ENCODE measurements at regions not wholly inside any gene's neighbourhood (a gene's known extent, or its start where the extent isn't known, plus 50 kb on each side); places are given as distances from the start of the nearest gene placed in this dataset.
A peak's percentile ranks its signal among the peaks of the same experiment; 100 is the strongest.

GRCh38 chr5:28380167-28380566, 1341.8 kb upstream of the CDH9 start:
- Histone ChIP-seq H3K4me2 (ENCODE audit: low read length, poor library complexity, severe bottlenecking) (no peak overlapping the region), H2BK5ac (ENCODE audit: low read depth, low read length, poor library complexity, severe bottlenecking) (no peak overlapping the region), H2BK15ac (ENCODE audit: low read depth, poor library complexity, severe bottlenecking) (no peak overlapping the region), H3K9me3 (ENCODE audit: control insufficient read depth, low read length) (peaks cover 6% of the 10 kb centered on the region), H4K8ac (ENCODE audit: low read length) (no peak overlapping the region), H3K9ac (ENCODE audit: low read length) (no peak overlapping the region), H3K18ac (ENCODE audit: low read depth in 1 of 2, low read length in 2 of 2) (no peak overlapping the region), H3K36me3 (ENCODE audit: control insufficient read depth in 1 of 2, insufficient read depth in 2 of 2, low read depth in 1 of 2, low read length in 2 of 2) (no peaks in the 10 kb centered on the region), H3K79me1 (replicated peaks; ENCODE audit: low read length, poor library complexity, severe bottlenecking) (no peaks in the 10 kb centered on the region), H3K4me3 (ENCODE audit: insufficient read depth in 1 of 2, low read depth in 1 of 2, low read length in 2 of 2) (no peak overlapping the region), H2AFZ (ENCODE audit: low read depth, low read length) (no peak overlapping the region), H2AK5ac (ENCODE audit: low read length, severe bottlenecking) (no peak overlapping the region), H2BK120ac (ENCODE audit: low read depth, low read length) (no peak overlapping the region), H3K14ac (ENCODE audit: low read length in 2 of 2) (no peak overlapping the region), H3K4me1 (ENCODE audit: control insufficient read depth, insufficient read depth, low read depth, low read length) (no peaks in the 10 kb centered on the region), H3K27ac (ENCODE audit: low read length, poor library complexity, severe bottlenecking) (no peak overlapping the region), H3K27me3 (ENCODE audit: control insufficient read depth in 1 of 2, insufficient read depth in 1 of 2, low read length in 2 of 2) (no peaks in the 10 kb centered on the region), H3K4ac (ENCODE audit: low read depth in 1 of 2, low read length in 2 of 2) (no peak overlapping the region), H3K23ac (ENCODE audit: low read length in 2 of 2) (no peak overlapping the region), H4K91ac (ENCODE audit: low read length) (no peak overlapping the region), H2BK12ac (ENCODE audit: low read length in 2 of 2) (no peak overlapping the region)
- WGBS, result 85% methylated on average over 2 of the region's 2 CpGs
- no peak for DNase-seq

- Histone ChIP-seq H3K4me1 (ENCODE audit: control insufficient read depth, insufficient read depth, low read depth, low read length) (peaks cover 2% of the 10 kb centered on the region), H3K27me3 (ENCODE audit: control insufficient read depth in 1 of 2, insufficient read depth in 1 of 2, low read length in 2 of 2) (no peaks in the 10 kb centered on the region), H3K9ac (ENCODE audit: low read length) (no peak overlapping the region), H3K4ac (ENCODE audit: low read depth in 1 of 2, low read length in 2 of 2) (no peak overlapping the region), H2BK15ac (ENCODE audit: low read depth, poor library complexity, severe bottlenecking) (no peak overlapping the region), H3K23ac (ENCODE audit: low read length in 2 of 2) (no peak overlapping the region), H3K18ac (ENCODE audit: low read depth in 1 of 2, low read length in 2 of 2) (no peak overlapping the region), H4K8ac (ENCODE audit: low read length) (no peak overlapping the region), H3K36me3 (ENCODE audit: control insufficient read depth in 1 of 2, insufficient read depth in 2 of 2, low read depth in 1 of 2, low read length in 2 of 2) (no peaks in the 10 kb centered on the region), H2AK5ac (ENCODE audit: low read length, severe bottlenecking) (no peak overlapping the region), H2BK5ac (ENCODE audit: low read depth, low read length, poor library complexity, severe bottlenecking) (no peak overlapping the region), H3K14ac (ENCODE audit: low read length in 2 of 2) (no peak overlapping the region), H3K27ac (ENCODE audit: low read length, poor library complexity, severe bottlenecking) (no peak overlapping the region), H3K79me1 (replicated peaks; ENCODE audit: low read length, poor library complexity, severe bottlenecking) (no peaks in the 10 kb centered on the region), H3K4me3 (ENCODE audit: insufficient read depth in 1 of 2, low read depth in 1 of 2, low read length in 2 of 2) (no peak overlapping the region), H3K4me2 (ENCODE audit: low read length, poor library complexity, severe bottlenecking) (no peak overlapping the region), H4K91ac (ENCODE audit: low read length) (no peak overlapping the region), H2BK120ac (ENCODE audit: low read depth, low read length) (no peak overlapping the region), H2BK12ac (ENCODE audit: low read length in 2 of 2) (no peak overlapping the region), H3K9me3 (ENCODE audit: control insufficient read depth, low read length) (peaks cover 4% of the 10 kb centered on the region), H2AFZ (ENCODE audit: low read depth, low read length) (no peak overlapping the region)
- peak; percentile 2 for DNase-seq
- 88% methylated on average over 3 of the region's 3 CpGs for WGBS
Measured at GRCh38 chr5:28374492-28374967, 1336.1 kb upstream of the CDH9 start.

GRCh38 chr5:28370896-28371295, 1332.5 kb upstream of the CDH9 start:
- Histone ChIP-seq H3K14ac (ENCODE audit: low read length in 2 of 2) (no peak overlapping the region), H2BK12ac (ENCODE audit: low read length in 2 of 2) (no peak overlapping the region), H3K4me3 (ENCODE audit: insufficient read depth in 1 of 2, low read depth in 1 of 2, low read length in 2 of 2) (no peak overlapping the region), H3K9me3 (ENCODE audit: control insufficient read depth, low read length) (peaks cover 10% of the 10 kb centered on the region), H3K4ac (ENCODE audit: low read depth in 1 of 2, low read length in 2 of 2) (no peak overlapping the region), H4K8ac (ENCODE audit: low read length) (no peak overlapping the region), H3K27ac (ENCODE audit: low read length, poor library complexity, severe bottlenecking) (no peak overlapping the region), H3K79me1 (replicated peaks; ENCODE audit: low read length, poor library complexity, severe bottlenecking) (no peaks in the 10 kb centered on the region), H3K36me3 (ENCODE audit: control insufficient read depth in 1 of 2, insufficient read depth in 2 of 2, low read depth in 1 of 2, low read length in 2 of 2) (no peaks in the 10 kb centered on the region), H2AK5ac (ENCODE audit: low read length, severe bottlenecking) (no peak overlapping the region), H2BK120ac (ENCODE audit: low read depth, low read length) (no peak overlapping the region), H3K23ac (ENCODE audit: low read length in 2 of 2) (no peak overlapping the region), H3K18ac (ENCODE audit: low read depth in 1 of 2, low read length in 2 of 2) (no peak overlapping the region), H2AFZ (ENCODE audit: low read depth, low read length) (no peak overlapping the region), H3K4me1 (ENCODE audit: control insufficient read depth, insufficient read depth, low read depth, low read length) (peaks cover 2% of the 10 kb centered on the region), H3K4me2 (ENCODE audit: low read length, poor library complexity, severe bottlenecking) (no peak overlapping the region), H3K9ac (ENCODE audit: low read length) (no peak overlapping the region), H3K27me3 (ENCODE audit: control insufficient read depth in 1 of 2, insufficient read depth in 1 of 2, low read length in 2 of 2) (no peaks in the 10 kb centered on the region), H4K91ac (ENCODE audit: low read length) (no peak overlapping the region), H2BK15ac (ENCODE audit: low read depth, poor library complexity, severe bottlenecking) (no peak overlapping the region), H2BK5ac (ENCODE audit: low read depth, low read length, poor library complexity, severe bottlenecking) (no peak overlapping the region)
- no peak for DNase-seq
- WGBS, result 82% methylated on average over 3 of the region's 3 CpGs

GRCh38 chr5:28369418-28369817, 1331.0 kb upstream of the CDH9 start:
- Histone ChIP-seq H3K27me3 (ENCODE audit: control insufficient read depth in 1 of 2, insufficient read depth in 1 of 2, low read length in 2 of 2) (no peaks in the 10 kb centered on the region), H3K23ac (ENCODE audit: low read length in 2 of 2) (no peak overlapping the region), H2AFZ (ENCODE audit: low read depth, low read length) (no peak overlapping the region), H3K9me3 (ENCODE audit: control insufficient read depth, low read length) (peaks cover 8% of the 10 kb centered on the region), H2BK12ac (ENCODE audit: low read length in 2 of 2) (no peak overlapping the region), H3K36me3 (ENCODE audit: control insufficient read depth in 1 of 2, insufficient read depth in 2 of 2, low read depth in 1 of 2, low read length in 2 of 2) (no peaks in the 10 kb centered on the region), H3K18ac (ENCODE audit: low read depth in 1 of 2, low read length in 2 of 2) (no peak overlapping the region), H3K79me1 (replicated peaks; ENCODE audit: low read length, poor library complexity, severe bottlenecking) (no peaks in the 10 kb centered on the region), H2BK120ac (ENCODE audit: low read depth, low read length) (no peak overlapping the region), H2BK15ac (ENCODE audit: low read depth, poor library complexity, severe bottlenecking) (no peak overlapping the region), H4K8ac (ENCODE audit: low read length) (no peak overlapping the region), H3K14ac (ENCODE audit: low read length in 2 of 2) (no peak overlapping the region), H3K4me2 (ENCODE audit: low read length, poor library complexity, severe bottlenecking) (no peak overlapping the region), H3K4me1 (ENCODE audit: control insufficient read depth, insufficient read depth, low read depth, low read length) (no peaks in the 10 kb centered on the region), H3K4ac (ENCODE audit: low read depth in 1 of 2, low read length in 2 of 2) (no peak overlapping the region), H4K91ac (ENCODE audit: low read length) (no peak overlapping the region), H3K27ac (ENCODE audit: low read length, poor library complexity, severe bottlenecking) (no peak overlapping the region), H2AK5ac (ENCODE audit: low read length, severe bottlenecking) (no peak overlapping the region), H2BK5ac (ENCODE audit: low read depth, low read length, poor library complexity, severe bottlenecking) (no peak overlapping the region), H3K4me3 (ENCODE audit: insufficient read depth in 1 of 2, low read depth in 1 of 2, low read length in 2 of 2) (no peak overlapping the region), H3K9ac (ENCODE audit: low read length) (no peak overlapping the region)
- WGBS, result no CpG with 5 or more reads among the region's 2 CpGs
- no peak for DNase-seq
